NCI-H2196 (cell line): ENCODE measurements at regions not wholly inside any gene's neighbourhood (a gene's known extent, or its start where the extent isn't known, plus 50 kb on each side); places are given as distances from the start of the nearest gene placed in this dataset.

Experiments used
- DNase-seq: peaks from one replicate; lab custom pipeline; 2025; ENCODE audit not compliant: unreplicated experiment; lab: John Stamatoyannopoulos, UW

DNA sequence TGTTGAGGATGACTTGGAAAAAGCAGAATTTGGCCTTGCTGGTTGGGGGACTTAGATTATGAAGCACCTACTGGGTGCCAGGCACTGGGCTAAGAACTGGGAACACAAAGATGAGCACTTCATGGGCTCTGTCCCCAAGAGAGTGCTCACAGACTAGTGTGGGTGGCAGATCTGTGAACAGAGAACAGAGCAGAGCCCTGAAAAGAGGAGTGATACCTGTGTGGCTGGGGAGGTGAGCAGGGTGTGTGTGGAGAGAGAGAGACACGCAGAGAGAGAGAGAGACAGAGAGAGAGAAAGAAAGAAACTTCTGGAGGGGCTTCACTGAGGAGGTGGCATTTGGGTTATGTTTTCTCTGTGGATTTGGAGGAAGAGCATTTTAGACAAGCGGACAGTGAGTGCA, 61.1 kb upstream of the PPP2R5A start:
- no peak for DNase-seq

DNA sequence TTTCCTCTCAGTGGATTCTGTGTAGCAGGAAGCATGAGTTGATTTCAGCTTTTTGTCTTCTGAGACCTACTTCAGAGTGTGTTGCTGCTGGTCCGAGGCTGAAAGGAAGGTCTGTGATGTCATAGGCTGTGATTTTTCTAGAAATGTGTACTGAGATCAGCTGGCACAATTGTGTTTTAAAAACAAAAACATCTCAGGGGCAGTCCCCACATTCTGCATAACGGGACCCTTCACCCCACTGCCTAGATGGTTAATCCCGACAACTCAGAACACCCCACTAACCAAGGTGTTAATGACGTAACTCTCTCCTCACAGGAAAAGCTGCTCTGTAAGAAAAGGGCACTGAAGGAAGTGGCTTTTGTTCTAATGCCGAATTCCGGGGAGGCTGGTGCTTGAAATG, 59.8 kb upstream of the PPP2R5A start:
- DNase-seq = no peak

DNA sequence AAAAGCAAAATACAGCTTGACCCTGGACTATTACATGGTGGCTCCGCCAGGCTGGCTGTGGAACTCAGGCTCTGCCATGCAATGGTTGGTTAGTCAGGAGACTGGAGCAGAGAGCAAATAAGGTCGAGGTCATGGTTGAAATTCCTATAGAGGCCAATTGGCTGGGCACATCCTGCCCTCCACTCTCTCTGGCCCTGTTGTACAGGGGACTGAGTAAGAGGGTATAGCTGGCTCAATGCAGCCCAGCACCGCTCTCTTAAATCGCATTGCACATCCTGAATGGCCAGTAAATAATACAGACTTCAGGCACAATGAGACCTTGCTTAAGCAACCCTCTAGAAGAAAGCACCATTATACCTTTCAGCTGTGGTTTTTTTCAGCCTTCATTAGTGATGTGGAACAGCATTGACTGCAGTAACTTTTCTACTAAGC, 59.3 kb upstream of the PPP2R5A start:
- DNase-seq = no peak

DNA sequence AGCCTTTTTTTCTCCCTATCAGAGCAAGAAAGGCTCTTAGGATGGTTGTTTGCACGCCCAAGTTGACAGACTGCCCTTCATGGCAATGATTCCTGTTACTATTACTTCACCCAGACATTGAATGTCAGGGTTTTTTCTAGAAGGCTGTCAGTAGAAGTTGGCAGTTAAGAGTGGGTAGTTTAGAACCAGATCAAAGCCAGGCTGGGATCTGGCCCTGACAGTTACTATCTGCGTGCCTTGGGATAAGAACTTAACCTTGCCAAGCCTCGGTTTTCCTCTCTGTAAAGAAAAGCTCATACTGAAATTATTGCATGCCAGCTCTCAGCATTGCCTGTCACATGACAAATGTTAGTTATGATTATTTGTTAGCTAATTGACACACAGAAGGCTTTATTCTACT, 58.7 kb upstream of the PPP2R5A start:
- no peak for DNase-seq

DNA sequence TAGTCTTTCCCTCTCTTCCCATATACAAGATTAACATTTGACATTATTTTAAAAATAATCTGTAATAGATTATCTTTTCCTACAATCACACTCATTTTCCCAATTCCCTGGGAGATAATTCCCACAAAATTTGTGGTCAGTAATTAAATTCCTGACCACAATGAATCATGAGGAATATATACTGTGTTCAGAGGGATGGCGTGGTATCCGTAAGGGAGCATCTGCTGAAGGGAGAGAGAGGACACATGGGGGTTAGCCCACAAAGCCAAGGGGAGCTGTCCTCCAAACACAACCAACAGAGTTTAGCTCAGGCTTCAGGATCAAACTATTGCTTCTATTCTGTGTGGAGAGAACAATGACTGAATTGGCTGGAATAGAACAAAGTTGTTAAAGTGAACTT, 57.1 kb upstream of the PPP2R5A start:
- no peak for DNase-seq

DNA sequence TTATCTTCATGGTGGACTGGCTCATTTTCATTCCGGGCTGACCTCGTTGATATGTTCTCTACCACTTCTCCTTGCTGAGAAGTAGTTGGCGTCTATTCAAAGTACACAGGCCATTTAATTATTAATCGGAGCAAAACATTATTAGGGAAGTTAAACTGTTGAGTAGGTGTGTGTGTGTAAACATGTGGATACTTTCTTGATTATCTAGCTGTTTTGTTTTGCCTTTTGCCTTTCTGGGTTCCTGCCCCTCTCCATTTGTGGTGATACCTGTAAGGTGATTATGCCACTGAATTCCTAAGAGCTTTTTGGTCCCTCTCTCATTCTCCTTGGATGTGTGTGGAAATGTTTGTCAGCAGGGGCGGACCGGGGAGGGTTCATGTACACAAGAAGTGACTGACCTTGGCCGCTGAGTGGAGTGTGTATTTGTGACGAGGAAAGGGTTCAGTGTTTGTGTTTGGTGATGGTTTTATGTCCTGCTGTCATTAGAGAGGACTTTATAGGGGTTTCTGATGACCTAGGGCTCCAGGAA, 56.6 kb upstream of the PPP2R5A start:
- DNase-seq = no peak

DNA sequence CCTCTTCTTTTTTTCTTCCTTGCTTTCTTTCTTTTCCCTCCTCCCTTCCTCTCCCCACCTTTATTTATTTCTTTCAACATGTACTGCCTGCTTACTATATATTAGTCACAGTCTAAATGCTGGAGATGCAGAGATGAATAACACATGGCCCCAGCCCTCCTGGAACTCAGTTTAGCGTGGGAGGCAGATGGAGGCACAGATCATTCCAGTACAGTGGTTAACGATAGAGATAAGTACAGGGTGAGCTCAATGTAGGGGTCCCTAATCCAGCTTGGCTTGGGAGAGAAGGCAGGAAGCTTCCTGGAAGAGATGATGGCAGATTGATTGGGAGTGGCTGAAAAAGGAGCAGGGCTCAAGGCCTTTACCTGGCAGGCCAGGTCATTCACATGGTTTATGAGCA, 55.6 kb upstream of the PPP2R5A start:
- DNase-seq = no peak

DNA sequence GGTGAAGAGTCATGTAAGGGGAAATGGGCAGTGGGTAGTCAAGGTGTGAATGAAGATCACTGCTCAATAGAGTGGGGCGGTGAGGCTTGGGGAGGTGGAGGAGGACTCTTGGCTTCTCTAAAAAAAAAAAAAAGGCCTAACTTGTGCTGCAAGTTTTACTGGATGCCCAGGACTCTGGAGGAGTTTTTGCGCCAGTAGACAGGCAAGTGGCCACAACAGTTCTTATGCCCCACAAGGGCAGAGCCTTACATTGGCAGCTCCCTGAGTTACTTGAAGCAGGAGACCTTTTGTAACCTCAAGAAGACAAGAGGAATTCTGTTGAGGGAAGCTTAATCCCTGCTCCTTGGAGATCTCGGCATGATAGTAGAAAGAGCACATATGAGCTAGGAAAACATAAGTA, 54.9 kb upstream of the PPP2R5A start:
- no peak for DNase-seq

DNA sequence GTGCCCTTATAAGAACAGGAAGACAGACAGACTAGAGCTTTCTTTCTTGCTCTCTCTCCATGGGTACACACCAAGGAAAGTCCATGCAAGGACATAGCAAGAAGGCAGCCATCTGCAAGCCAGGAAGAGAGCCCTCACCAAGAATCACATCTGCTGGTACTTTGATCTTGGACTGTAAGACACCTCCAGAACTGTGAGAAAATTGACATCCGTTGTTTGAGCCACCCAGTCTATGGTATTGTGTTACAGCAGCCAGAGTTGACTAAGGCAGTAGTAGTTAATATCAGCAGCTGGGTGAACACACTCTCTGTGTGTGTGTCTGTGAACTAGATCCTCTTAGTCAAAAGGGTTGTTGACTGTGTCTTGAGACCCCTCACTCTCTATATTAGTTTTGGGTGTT, 53.8 kb upstream of the PPP2R5A start:
- DNase-seq = no peak

DNA sequence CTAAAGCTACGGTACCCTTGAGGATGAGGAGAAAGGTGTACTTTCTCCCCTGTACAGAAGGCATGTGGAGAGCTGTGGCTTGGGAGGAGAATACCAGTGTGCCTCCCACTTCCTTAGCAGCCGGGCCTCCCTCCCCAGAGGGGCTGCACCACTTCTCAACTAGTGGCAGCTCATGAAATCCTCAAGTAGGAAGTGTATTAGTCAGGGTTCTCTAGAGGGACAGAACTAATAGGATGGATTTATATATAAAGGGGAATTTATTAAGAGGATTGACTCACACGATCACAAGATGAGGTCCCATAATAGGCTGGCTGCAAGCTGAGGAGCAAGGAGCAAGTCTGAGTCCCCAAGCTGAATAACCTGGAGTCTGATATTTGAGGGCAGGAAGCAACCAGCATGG, 53.1 kb upstream of the PPP2R5A start:
- no peak for DNase-seq

DNA sequence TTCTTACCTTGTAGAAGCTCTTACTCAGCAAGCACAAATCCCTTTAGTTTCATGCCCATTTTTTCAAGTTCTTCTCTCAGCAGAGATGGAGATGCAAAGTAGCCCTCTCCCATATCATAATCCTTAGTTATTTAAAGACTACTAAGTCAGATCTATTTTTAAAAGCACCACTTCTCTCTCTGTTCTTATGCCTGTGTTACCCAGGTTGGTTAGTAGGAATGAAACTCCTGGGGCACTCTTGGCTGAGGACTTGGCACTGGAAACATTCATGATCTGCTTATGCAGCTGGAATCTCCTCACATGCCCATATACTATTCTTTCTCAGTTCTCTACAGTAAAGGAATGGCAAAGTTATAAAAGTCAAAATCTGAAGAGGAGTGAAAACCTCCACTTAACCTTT, 51.9 kb upstream of the PPP2R5A start:
- no peak for DNase-seq

DNA sequence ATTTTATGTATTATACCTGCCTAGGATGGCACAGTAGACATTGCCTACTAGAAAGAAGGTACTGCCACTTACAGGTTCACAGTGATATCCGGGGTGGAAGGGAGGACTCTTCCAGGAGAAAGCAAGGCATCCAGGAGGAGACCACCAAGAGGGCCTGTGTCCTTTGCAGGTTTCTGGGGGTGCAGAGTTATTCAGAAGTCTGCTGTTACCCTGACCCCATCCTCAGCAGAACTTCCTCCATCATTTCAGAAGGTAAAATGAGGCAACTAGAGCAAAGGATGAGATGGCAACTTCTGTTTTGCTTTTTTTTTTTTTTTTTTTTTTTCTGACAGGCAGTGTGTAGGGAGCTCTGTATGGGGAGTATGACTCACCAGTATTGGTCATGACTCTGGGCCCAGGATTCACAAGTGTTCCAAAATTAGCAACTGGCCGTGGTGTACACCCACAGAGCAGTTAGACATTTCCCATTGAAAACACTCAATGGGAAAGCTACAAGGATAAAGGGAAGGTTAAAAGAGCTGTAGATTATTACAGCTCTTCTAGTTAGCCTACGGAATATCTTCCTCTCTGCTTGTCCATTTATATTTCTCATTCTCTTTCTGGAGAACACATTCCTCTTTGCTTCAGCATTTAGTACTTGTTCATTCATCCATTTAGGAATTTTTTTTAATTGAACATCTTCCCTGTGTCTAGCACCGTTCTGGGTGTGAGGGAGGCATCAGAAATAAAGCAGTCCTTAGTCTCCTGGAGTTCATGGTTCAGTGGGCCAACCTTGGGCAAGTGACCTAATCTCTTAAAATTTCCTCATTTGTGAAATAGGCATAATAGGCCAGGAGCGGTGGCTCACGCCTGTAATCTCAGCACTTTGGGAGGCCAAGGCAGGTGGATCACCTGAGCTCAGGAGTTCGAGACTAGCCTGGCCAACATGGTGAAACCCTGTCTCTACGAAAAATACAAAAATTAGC, 50.5 kb upstream of the PPP2R5A start:
- no peak for DNase-seq
